NB4 (cell line): ENCODE measurements at regions not wholly inside any gene's neighbourhood (a gene's known extent, or its start where the extent isn't known, plus 50 kb on each side); places are given as distances from the start of the nearest gene placed in this dataset.

ENCODE experiments used
- DNase-seq: peaks from one replicate; pipeline ENCODE4 v3.0.0; 2010; ENCODE audit warnings: low read depth
- H3K4me3 ChIP-seq: one replicate; pipeline ENCODE4 v1.5.1; 2011; ENCODE audit warnings: mild to moderate bottlenecking, low read depth, low read length, moderate library complexity
- CTCF ChIP-seq: IDR thresholded peaks from one replicate; pipeline ENCODE4 v1.5.1; 2012; ENCODE audit warnings: low read depth, low read length
- MAX ChIP-seq: IDR thresholded peaks from 2 replicates; pipeline ENCODE4 v1.6.1; 2011; ENCODE audit warnings: low read depth, low read length
- MYC ChIP-seq: IDR thresholded peaks from 2 replicates; pipeline ENCODE4 v1.6.1; 2011; ENCODE audit warnings: low read depth, low read length
- POLR2A ChIP-seq: IDR thresholded peaks from 2 replicates; pipeline ENCODE4 v1.6.1; 2011; ENCODE audit warnings: mild to moderate bottlenecking; ENCODE audit not compliant: insufficient read length; ENCODE audit errors: extremely low read depth

GRCh38 chr2:71935262-71935848, 212.3 kb downstream of the CYP26B1 start:
- DNase-seq: peak; percentile 78
- H3K4me3 ChIP-seq: no peak overlapping the region
- no peak for TF ChIP-seq MAX
- no peak for TF ChIP-seq MYC
- no peak for TF ChIP-seq POLR2A
- TF ChIP-seq CTCF: no peak

GRCh38 chr2:71934595-71935261, 212.9 kb downstream of the CYP26B1 start:
- H3K4me3 ChIP-seq: no peak overlapping the region
- peak; percentile 99 for DNase-seq
- TF ChIP-seq CTCF (no peak), POLR2A (no peak), MYC (peak; percentile 83), MAX (peak; percentile 32)

GRCh38 chr2:71934320-71934593, 213.4 kb downstream of the CYP26B1 start:
- no peak for DNase-seq
- H3K4me3 ChIP-seq: no peak overlapping the region
- TF ChIP-seq MAX: no peak
- TF ChIP-seq CTCF: no peak
- TF ChIP-seq POLR2A: no peak
- TF ChIP-seq MYC: no peak

GRCh38 chr2:71933467-71934319, 214.0 kb downstream of the CYP26B1 start:
- peak; percentile 71 for DNase-seq
- TF ChIP-seq MAX (0 out of 2 replicates have a peak, but pooled peaks have one; percentile 17), CTCF (peak; percentile 17), POLR2A (no peak), MYC (peak; percentile 14; the same call in 1 of the 2 replicates)
- no peak overlapping the region for H3K4me3 ChIP-seq

- H3K4me3 ChIP-seq: no peak overlapping the region
- DNase-seq: no peak
- no peak for TF ChIP-seq POLR2A
- TF ChIP-seq CTCF: no peak
Measured at GRCh38 chr2:71932780-71933466, 214.7 kb downstream of the CYP26B1 start.
